Spinal cord (tissue), 9 donors: ENCODE measurements at regions not wholly inside any gene's neighbourhood (a gene's known extent, or its start where the extent isn't known, plus 50 kb on each side); places are given as distances from the start of the nearest gene placed in this dataset.
"Not testable (repeated sequence)": the region's sequence is repeated elsewhere in the genome, so short reads cannot be mapped to it uniquely, and the experiment has no call there.

ENCODE experiments used
- DNase-seq, 6 donors: peaks; one replicate each; pipeline versions ENCODE4 v3.0.0 to v3.0.0-alpha.2; 2013 to 2015; ENCODE audit warnings: low spot score in 6 of 6, low read depth in 4 of 6
- H3K27ac ChIP-seq: one replicate; pipeline ENCODE4 v1.5.1; 2013; ENCODE audit warnings: low read depth, low read length, control low read depth
- H3K27me3 ChIP-seq: one replicate; pipeline ENCODE4 v1.6.1; 2013; ENCODE audit warnings: low read length; ENCODE audit not compliant: control insufficient read depth, insufficient read depth
- H3K36me3 ChIP-seq: one replicate; pipeline ENCODE4 v1.6.1; 2013; ENCODE audit warnings: low read length; ENCODE audit not compliant: control insufficient read depth, insufficient read depth
- H3K4me1 ChIP-seq: one replicate; pipeline ENCODE4 v1.6.1; 2013; ENCODE audit warnings: low read length; ENCODE audit not compliant: control insufficient read depth, insufficient read depth
- H3K4me3 ChIP-seq: one replicate; pipeline ENCODE4 v1.5.1; 2013; ENCODE audit warnings: low read depth, low read length, control low read depth
- H3K9me3 ChIP-seq: one replicate; pipeline ENCODE4 v1.6.1; 2013; ENCODE audit warnings: low read length; ENCODE audit not compliant: control insufficient read depth, insufficient read depth
- WGBS: methylation state at CpG from one replicate; pipeline ENCODE4 v1.1.5; 2013; ENCODE audit warnings: missing lambda C conversion rate; ENCODE audit not compliant: insufficient coverage; 5-methylcytosine and 5-hydroxymethylcytosine counted together
- donor health status: healthy.

DNA sequence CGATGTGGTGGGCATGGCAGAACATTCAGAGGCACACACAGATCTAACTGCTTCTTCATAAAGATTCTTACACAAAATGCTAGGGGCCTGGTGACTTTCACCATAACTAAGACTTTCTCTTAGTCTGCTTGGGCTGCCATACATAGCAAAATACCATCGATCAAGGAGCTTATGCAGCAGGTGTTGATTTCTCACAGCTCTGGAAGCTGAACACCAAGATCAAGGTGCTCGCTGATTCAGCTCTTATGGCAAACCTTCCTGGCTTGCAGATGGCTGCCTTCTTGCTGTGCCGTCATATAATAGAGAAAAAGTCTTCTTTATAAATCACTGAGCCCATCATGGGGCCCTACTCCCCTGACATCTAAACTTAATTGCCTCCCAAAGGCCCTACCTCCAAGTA is 487.3 kb downstream of the AJAP1 start:
- Histone ChIP-seq H3K36me3 (no peaks in the 10 kb centered on the region), H3K27me3 (no peaks in the 10 kb centered on the region), H3K4me3 (no peak overlapping the region), H3K4me1 (peaks cover 6% of the 10 kb centered on the region), H3K9me3 (no peaks in the 10 kb centered on the region), H3K27ac (no peak overlapping the region)
- 86% methylated on average over 2 of the region's 4 CpGs for WGBS
- no peak for DNase-seq

GRCh38 chr1:5140962-5141361 is 486.6 kb downstream of the AJAP1 start:
- Histone ChIP-seq H3K36me3 (no peaks in the 10 kb centered on the region), H3K27me3 (no peaks in the 10 kb centered on the region), H3K4me3 (no peak overlapping the region), H3K27ac (no peak overlapping the region), H3K4me1 (peaks cover 6% of the 10 kb centered on the region), H3K9me3 (no peaks in the 10 kb centered on the region)
- no CpG with 5 or more reads among the region's 1 CpG for WGBS
- no peak for DNase-seq

DNA sequence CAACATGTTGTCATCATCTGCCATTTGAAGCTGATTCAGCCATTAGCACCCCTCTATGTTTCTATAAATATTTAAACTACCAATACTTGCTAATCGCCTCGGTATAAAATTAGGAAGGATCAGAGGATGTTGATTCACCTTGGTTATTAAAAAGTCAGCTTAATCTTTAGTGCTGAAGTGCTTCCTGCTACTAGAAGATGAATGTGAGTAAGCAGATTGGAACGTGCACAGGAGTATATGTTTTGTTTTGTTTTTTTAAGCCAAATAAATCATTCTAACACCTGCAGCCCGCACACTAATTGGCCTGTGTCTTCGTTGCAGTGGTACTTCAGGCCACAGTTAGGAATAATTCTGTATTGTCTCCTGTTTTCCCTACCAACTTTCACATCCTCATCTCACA is 485.7 kb downstream of the AJAP1 start:
- Histone ChIP-seq H3K4me1 (peaks cover 6% of the 10 kb centered on the region), H3K9me3 (no peaks in the 10 kb centered on the region), H3K36me3 (no peaks in the 10 kb centered on the region), H3K27ac (no peak overlapping the region), H3K27me3 (no peaks in the 10 kb centered on the region), H3K4me3 (no peak overlapping the region)
- no peak for DNase-seq
- WGBS, result 80% methylated on average over 2 of the region's 5 CpGs

- H3K27me3 ChIP-seq, result no peaks in the 10 kb centered on the region
- H3K4me3 ChIP-seq, result no peak overlapping the region
- no peaks in the 10 kb centered on the region for H3K4me1 ChIP-seq
- WGBS, result no CpG with 5 or more reads among the region's 1 CpG
- no peak overlapping the region for H3K27ac ChIP-seq
- H3K9me3 ChIP-seq, result no peaks in the 10 kb centered on the region
- H3K36me3 ChIP-seq, result no peaks in the 10 kb centered on the region
- DNase-seq, result peak in 1 of 6 donors; percentile 29
Measured at GRCh38 chr1:5129746-5130355, 475.4 kb downstream of the AJAP1 start.

- DNase-seq, result no peak
- 78% methylated on average over 4 of the region's 7 CpGs for WGBS
- no peaks in the 10 kb centered on the region for H3K4me1 ChIP-seq
- H3K9me3 ChIP-seq, result no peaks in the 10 kb centered on the region
- H3K27ac ChIP-seq, result no peak overlapping the region
- H3K4me3 ChIP-seq, result no peak overlapping the region
- no peaks in the 10 kb centered on the region for H3K36me3 ChIP-seq
- no peaks in the 10 kb centered on the region for H3K27me3 ChIP-seq
Measured at GRCh38 chr1:5125208-5125607, 470.8 kb downstream of the AJAP1 start.

- Histone ChIP-seq H3K4me1 (no peaks in the 10 kb centered on the region), H3K27ac (no peak overlapping the region), H3K9me3 (no peaks in the 10 kb centered on the region), H3K36me3 (no peaks in the 10 kb centered on the region), H3K4me3 (no peak overlapping the region), H3K27me3 (no peaks in the 10 kb centered on the region)
- 94% methylated on average over 1 of the region's 1 CpG for WGBS
- DNase-seq, result no peak
Measured at GRCh38 chr1:5120559-5120958, 466.1 kb downstream of the AJAP1 start.

GRCh38 chr1:5119366-5120234 is 465.2 kb downstream of the AJAP1 start:
- no peak for DNase-seq
- Histone ChIP-seq H3K4me1 (no peaks in the 10 kb centered on the region), H3K36me3 (no peaks in the 10 kb centered on the region), H3K27ac (no peak overlapping the region), H3K9me3 (no peaks in the 10 kb centered on the region), H3K27me3 (no peaks in the 10 kb centered on the region), H3K4me3 (no peak overlapping the region)
- WGBS, result 42% methylated on average over 10 of the region's 11 CpGs

DNA sequence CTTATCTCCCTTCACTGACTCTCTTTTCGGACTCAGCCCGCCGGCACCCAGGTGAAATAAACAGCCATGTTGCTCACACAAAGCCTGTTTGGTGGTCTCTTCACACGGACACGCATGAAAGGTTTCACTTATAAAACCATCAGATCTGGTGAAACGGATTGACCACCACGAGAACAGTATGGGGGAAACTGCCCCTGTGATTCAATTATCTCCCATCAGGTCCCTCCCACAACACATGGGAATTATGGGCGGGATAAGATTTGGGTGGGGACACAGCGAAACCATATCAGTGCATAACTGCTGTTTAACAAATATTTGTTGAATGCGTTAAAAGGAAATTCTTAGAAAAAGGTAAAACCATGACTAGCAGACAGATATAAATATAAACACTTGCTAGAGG is 464.4 kb downstream of the AJAP1 start:
- H3K9me3 ChIP-seq, H3K36me3 ChIP-seq, DNase-seq, H3K27ac ChIP-seq, H3K27me3 ChIP-seq, H3K4me1 ChIP-seq, H3K4me3 ChIP-seq: not testable (repeated sequence)
- WGBS, result 97% methylated on average over 6 of the region's 10 CpGs

- not testable (repeated sequence) for DNase-seq, H3K4me3 ChIP-seq, H3K36me3 ChIP-seq, H3K9me3 ChIP-seq, H3K4me1 ChIP-seq, H3K27ac ChIP-seq, H3K27me3 ChIP-seq
- WGBS, result no CpG with 5 or more reads among the region's 11 CpGs
Measured at GRCh38 chr1:5118292-5118691, 463.9 kb downstream of the AJAP1 start.

GRCh38 chr1:5111581-5111980 is 457.2 kb downstream of the AJAP1 start:
- H3K9me3 ChIP-seq, result no peaks in the 10 kb centered on the region
- no peak overlapping the region for H3K27ac ChIP-seq
- no peaks in the 10 kb centered on the region for H3K27me3 ChIP-seq
- no peak overlapping the region for H3K4me3 ChIP-seq
- H3K36me3 ChIP-seq, result no peaks in the 10 kb centered on the region
- DNase-seq, result no peak
- H3K4me1 ChIP-seq, result no peaks in the 10 kb centered on the region
- 92% methylated on average over 2 of the region's 2 CpGs for WGBS
